ENCODE measurements at regions not wholly inside any gene's neighbourhood (a gene's known extent, or its start where the extent isn't known, plus 50 kb on each side); places are given as distances from the start of the nearest gene placed in this dataset.

DNA sequence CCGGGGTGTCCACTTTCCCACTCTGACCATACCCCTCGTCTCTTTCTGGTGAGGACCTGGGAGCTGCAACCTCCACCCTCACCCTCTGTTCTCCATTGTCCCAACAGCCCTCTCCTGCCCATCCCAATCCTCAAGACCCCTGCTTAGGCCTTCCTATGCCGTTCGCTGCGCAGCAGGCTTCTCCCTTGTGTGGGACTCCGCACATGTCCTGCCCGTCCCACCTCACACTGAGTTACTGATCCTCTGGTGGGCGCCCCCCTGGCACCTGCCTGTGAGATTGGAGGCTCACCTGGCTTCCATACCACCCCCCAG is 119.5 kb upstream of the SNTG2 start:
- no peak for DNase-seq (ENCODE audit: low read depth)

DNA sequence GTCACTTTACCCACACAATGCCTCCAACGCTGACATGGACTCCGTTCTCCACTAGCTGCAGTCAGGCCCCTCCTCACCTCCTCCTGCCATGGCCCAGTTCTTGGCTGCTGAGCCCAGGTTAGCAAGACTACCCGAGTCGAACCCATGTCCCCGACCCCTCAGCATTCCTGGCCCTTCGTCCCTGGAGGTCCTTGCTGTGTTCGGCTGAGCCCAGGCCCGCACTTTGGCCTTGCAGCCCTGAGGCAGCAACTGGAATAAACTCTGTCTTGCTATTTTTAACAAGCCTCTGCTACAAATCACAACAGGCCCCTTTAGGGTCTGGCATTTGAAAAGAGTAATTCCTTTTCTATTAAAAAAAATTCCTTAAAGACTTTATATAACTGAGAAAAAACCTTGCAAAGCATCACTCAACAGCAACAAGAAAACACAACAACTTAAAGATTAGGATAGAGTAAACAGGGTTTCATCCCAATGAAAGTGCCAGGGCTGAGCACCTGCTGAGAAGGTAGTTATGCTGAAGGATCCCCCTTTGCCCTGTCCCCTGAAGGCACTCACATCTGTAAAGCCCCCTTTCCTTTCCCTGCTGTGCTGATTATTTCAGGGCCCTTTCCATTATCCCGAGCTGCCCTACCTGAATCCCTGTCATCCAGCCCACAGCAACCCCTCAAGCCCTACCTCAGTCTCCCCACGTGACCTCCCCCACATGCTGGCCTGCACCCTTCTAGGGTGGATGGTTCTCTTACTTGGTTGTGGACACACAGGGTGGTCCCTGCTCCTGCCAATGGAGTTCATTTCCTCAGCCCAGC is 120.0 kb upstream of the SNTG2 start:
- no peak for DNase-seq (ENCODE audit: low read depth)

DNA sequence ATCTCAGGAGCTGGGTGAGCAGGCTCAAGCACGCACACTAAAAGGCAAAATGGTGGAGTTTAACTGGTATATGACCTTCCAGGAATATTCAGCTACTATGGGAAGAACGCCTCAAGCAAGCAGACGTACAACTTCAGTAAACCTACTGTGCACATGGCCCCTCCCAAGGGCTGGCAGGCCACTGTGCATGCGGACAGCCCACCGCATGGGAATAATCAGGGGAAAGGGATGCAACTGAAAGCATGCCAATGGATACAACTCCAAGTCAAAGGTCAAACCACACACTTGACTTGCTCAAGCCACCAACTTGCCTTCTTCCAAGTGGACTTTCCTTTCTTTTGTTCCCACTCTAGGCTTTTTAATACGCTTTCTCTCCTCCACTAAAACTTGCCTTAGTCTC is 121.6 kb upstream of the SNTG2 start:
- DNase-seq (ENCODE audit: low read depth): no peak

DNA sequence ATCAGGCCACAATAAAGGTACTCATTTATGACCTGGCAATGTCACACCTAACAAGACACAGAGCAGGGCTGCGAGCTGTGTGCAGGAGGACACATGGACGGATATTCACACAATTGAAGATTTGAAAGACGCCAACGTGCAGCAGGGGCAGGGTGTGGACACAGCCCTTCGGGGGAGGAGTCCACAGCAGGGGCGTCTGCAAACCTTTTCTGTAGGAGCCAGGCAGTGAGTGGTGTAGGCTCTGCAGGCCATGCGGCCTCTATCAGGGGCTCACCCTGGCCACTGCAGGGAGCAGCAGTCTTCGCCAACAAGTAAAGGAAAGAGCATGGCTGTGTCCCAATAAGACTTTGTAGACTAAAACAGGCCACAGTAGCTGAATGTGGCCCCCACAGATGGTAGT is 125.7 kb upstream of the SNTG2 start:
- no peak for DNase-seq (ENCODE audit: low read depth)

DNA sequence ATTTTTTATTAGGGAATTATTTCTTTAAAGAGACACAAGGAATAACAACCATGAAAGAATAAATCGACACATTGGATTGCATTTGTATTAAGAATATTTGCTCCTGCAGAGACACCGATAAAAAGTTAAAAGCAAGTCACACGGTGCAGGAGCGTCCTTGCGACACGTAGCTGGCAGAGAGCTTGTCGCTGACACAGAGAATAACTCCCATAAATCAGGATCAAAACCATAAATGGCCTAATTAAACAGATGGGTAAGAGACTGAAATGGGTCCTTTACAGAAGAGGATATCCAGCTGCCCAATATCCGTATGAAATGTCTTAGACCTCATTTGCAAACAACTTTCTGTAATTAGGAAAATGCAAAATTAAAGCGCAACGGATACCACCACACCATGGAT is 126.1 kb upstream of the SNTG2 start:
- no peak for DNase-seq (ENCODE audit: low read depth)

DNA sequence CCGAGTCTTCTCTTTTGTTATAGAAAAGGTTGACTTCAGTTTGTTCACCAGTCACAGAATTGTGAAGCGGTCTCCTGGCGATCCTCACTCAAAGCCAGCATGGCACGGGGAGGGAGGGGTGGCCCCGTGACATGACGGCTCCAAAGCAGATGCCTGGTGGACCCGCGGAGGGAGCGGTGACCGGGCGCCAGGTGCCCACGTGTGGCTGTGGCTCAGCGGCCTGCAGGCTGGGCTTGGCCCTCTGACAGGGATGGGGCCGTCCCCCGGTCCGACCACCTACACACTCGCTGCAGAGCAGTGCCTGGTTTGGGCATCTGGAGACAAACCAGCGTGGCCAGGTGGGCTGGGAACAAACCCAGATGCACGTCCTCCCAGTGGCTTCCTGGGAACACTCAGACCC is 129.1 kb upstream of the SNTG2 start:
- DNase-seq (ENCODE audit: low read depth): no peak

DNA sequence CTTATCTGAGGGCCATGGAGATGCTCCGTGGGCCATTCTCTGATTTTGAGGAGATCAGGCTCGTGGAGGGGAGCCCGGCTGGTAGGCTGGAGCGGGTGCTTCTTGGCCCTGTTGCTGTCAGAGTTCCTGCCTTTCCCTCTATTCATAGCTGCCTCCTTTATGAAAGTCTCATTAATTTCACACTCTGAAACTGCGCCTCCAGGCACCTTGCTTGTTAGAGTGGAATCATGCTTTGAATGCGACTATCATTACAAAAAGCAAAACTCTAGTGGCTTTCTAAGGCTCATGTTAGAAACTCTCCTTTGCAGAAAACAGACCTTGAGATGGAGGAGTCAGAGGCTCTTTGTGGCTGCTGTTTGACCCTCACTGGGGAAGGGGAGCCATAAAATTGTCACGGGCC is 131.0 kb upstream of the SNTG2 start:
- no peak for DNase-seq (ENCODE audit: low read depth)

DNA sequence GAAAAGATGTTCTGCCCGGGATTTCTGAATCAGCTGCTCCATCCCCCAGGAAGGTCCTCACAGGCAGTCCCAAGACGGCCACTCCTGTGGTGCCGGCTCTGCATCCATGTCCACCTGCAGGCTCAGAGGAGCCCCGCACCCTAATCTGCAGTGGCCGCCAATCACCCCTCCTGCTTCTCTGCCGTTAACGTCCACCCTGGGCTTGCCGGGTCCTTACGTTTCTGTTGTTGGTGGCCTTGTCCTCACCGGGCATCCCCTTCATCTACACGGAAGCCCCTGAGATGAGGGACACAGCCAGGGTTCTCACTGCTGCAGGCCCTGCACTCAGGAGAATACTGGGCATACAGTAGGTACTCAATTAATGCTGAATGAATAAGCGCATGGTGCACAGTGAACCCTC is 131.5 kb upstream of the SNTG2 start:
- DNase-seq (ENCODE audit: low read depth): no peak

DNA sequence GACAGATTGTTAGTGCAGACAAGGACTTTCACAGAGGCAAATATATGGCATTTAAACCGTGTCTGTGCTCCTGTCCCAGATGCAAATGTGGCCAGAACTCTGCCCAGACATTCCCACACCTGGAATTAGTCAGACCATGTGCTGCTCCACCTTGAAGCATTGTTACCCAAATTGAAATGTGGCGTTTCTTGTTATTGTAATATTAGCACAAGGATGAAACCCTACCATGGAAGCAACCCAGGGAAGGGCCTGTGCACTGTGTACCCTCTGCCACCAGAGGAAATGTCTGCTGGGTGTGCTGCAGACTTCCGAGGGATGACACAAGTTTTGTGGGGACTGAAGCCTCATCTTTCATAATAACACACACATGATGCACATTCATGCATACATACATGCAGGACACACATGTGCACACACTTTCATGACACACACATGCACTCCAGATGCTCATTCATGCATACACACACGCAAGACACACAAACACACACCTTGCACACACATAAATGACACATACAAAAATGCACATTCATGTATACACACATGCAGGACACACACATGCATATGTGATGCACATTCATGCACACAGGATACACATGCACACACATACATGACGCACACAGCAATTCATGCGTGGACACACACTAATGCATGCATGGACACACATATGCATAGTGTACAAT is 133.2 kb upstream of the SNTG2 start:
- DNase-seq (ENCODE audit: low read depth): no peak

DNA sequence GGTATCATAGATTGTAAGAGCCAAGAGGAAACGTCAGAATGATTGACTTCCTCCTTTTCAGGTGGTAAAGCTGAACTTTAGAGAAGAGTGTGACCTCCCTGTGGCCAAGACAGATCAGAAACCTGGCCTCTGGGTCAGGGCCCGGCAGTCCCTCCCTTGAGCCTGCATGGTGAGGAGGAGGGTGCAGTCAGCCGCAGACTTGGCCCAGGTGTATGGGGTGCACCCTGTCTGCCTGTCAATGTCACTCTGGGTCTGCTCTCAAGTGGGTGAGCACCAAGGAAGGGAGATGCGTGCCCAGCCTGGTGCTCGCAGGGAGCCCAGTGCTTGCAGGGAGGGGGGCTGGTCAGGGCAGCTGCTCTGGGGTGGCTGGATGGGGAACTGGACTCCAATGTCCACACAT is 134.4 kb upstream of the SNTG2 start:
- no peak for DNase-seq (ENCODE audit: low read depth)

DNA sequence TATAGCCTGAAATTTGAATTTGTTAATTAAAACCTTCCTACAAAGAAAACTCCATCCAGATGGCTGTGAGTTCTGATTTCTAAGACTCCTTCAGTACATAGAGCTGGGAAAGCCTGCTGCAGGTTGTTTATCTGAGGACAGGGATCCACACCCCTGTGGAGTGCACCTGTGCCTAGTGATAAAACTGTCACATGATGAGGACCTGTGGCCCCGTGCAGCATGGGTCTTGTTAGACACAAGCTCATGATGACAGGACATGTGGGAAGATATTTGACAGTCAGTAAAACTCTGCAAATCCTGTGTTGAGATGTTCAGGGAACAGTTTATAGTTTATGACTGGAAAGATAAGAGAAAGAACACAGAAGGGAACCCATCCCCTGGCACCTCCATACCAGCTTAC is 133.2 kb upstream of the TMEM18 start:
- no peak for DNase-seq (ENCODE audit: low read depth)

DNA sequence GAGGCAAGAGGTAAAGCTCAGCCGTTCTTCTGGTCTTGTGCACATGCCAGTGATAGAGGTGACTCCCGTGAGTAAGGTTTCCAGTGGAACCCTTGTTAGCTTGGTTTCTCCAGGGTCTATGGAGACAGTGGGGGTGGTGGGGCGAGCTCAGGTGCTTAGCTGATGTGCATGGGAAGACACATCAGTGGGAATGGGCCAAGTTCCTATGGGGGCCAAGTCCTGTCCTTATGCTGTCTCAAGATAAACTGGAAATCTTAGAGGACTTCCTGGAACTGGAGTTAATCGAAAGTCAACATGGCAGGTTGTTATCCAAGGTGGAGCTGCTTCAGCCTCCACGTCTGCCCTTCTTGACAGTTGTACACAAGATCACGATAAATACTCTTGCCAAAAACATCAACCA is 130.1 kb upstream of the TMEM18 start:
- DNase-seq (ENCODE audit: low read depth): no peak

DNA sequence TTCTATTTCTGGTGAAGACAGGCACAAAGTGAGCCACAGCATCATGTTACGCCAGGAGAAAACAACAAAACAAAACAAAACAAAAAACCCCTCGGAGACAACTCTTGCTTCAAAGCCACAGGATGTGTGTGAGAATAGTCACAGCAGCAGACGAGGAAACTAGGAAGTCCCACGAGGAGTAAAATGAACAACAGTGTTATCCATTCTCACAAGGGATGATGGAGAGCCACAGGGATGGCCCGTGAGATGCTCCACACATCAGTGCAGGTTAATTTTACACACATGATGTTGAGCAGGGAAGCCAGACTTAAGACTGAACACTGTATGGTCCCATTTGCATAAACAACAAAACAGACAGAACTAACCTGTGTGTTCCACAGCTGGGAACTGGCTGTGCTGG is 128.5 kb upstream of the TMEM18 start:
- DNase-seq (ENCODE audit: low read depth): no peak

DNA sequence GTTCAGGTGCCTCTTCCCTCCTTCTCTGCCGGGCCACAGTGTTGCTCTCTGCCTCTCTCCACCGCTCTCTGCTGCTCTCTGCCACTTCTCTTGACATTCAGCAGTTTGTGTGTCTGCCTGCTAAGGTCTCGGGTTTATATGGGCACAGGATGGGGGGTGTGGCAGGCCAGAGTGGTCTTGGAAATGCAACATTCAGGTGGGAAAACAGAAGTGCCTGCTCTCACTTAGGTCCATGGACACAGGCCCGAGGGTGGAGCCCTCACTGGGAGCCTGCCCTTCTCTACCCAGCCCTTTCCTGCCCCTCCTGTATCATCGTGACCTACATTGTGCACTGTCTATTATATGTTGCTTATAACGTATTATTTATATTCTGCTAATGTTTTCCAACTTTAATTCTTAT is 120.8 kb upstream of the TMEM18 start:
- no peak for DNase-seq (ENCODE audit: low read depth)

DNA sequence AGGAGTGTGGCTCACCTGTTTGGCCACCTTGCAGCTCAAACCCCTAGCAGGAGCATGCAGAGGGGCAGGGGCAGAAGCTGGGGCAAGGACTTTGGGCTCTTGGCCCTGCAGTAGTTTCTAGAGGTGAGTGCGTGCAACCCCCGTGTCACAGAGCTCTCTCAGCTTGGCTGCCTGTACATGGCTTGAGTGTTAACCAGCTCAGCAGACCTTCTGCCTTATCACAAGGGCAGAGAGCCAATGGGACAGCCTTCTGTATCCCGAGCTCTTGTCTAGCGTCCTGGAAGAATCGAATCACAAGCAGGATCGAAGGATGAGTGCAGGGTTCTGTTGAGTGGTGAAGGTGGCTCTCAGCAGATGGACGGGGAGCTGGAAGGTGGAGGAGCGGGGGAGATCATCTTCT is 120.3 kb upstream of the TMEM18 start:
- DNase-seq (ENCODE audit: low read depth): no peak

DNA sequence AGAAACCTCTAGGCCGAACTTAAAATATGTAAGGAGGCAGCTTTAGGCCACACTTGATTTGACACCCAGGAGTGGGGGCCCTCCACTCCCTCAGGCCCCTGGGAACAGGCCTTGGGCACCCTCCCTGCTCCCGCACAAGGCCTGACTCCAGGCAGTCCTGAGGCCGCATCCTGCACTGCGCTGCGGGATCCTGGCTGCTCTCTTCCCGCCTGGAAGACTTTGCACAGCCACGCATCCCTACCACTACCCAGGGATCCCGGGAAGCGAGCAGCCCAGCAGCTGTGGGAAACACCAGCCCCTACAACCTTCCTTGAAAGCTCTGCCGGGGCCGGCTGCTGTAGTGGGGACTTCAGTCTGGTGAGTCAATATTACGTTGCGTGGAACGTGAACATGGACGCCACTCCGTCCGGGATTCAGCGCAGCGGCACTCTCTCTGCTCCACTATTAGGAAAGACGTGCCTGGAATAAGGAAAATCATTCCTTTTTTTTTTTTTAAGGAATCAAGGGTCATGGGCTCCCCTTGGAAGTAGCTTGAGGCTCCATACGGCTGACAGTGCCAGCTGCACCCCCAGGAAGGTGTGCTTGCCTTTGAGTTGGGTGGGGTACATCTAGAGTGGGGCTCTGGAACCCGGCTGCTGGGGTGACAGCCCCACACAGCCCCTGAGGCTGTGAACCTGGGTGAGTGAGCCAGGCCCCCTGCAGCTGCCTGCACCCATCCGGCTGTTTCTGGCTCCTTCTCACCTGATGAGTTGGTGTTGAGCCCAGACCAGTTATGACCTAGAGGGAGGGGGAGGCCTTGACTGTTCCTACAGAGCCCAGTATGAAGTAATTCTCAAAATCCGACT is 119.2 kb upstream of the TMEM18 start:
- DNase-seq (ENCODE audit: low read depth): no peak

DNA sequence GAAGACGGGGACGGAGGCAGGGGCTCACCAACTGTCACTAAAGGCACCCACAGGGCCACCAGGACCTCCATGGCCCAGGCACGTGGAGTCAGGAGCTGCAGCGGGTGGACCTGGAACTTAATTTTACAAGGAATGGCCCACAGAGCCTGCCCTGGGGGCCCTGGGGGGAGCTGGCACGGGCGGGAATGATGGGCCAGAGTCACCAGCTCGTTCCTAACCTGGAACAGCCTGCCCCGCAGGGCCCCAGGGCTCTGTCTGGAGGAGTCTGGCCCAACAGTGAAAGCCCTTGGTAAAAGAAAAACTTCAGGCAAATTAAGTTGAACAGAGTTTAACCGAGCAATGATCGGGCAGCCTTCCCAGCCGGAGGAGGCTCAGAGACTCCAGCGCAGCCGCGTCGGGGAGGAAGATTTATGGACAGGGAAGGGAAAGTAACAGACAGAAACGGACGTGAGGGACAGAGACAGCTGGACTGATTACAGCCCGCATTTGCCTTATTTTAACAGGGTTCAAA is 118.4 kb upstream of the TMEM18 start:
- DNase-seq (ENCODE audit: low read depth): no peak

DNA sequence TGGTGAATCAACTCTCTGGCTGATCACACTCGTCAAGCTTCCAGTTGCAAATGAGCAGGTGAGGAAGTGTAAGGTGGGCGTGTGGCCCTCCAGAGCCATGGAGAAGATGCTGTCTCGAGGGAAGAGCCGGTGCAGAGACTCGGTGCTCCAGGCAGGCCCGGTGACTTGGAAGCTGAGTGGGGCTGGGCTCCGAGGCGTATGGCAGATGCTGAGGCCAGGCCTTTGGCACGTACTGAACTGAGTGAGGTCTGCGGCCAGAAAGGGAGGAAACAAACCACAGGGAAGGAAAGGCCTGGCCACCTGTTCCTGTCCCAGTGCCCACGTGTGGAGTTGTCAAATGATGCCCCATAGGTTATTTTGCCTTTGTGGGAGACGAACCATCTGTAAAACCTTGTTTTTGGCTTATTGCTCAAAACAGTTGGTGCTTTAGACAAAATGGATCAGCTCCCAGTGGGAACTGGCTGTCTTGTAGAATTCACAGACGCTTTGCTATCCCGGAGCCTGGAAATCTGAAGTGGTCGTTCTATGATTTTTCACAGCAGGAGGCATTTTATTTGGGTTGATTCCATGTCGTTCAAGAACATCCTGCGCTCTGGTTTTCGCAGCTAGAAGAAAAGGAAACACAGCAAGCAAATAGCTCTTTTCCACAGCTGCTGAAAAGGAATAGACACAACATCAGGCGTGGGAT is 117.5 kb upstream of the TMEM18 start:
- DNase-seq (ENCODE audit: low read depth): no peak

DNA sequence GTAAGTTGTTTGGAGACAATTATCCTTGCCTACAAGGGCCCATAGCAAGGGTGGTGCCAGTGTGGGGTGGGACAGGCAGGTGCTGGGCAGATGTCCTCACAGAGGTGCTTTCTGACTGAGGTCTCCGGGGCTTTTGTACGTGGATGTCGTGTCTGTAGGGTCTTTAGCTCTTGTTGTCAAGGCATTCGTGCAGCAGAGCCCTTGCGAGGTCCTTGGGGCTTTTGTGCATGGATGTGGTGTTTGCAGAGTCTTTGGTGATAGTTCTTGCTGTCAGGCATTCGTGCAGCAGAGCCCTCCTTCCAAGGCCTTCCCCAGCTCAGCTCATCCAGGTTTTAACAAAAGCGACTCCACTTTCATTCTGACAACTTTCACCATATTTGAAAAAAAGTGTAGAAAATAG is 116.0 kb upstream of the TMEM18 start:
- DNase-seq (ENCODE audit: low read depth): no peak

DNA sequence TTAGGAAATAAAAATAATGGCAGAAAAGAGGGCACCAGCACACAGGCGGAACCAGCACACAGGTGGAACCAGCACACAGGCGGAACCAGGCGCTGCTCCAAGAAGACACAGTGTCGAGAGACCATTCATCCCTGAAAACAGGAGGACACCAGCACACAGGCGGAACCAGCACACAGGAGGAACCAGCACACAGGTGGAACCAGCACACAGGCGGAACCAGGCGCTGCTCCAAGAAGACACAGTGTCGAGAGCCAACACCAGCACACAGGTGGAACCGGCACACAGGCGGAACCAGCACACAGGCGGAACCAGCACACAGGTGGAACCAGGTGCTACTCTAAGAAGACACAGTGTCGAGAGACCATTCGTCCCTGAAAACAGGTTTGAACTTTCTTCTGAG is 115.5 kb upstream of the TMEM18 start:
- no peak for DNase-seq (ENCODE audit: low read depth)

DNA sequence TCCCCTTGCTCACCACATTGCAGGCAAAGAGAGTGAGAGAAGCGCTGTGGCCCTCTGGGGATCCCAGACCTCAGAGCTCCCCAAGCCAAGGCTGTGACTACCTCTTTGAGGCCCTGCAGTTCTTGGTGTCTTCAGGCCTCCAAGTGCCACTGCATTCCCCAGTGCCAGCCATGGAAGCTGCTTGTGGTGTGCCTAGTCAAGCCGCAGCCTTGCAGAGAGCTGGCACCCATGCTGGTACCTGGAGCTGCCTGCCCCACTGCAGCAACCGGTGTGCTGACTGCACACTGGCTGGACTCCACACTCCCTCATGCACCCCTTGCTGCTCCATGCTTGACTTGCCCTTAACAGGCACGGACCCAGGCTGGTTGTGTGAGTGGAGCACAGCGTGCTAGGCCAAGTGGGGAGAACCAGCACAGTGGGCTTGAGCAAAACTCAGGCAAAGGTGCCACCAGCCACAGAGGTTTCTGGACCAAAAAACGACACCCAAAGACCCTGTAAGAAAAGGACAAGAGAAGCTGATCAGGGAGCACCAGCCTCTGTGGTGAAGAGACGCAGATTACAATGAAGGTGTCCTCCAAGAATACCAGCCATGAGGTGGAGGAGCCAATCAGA is 113.5 kb upstream of the TMEM18 start:
- no peak for DNase-seq (ENCODE audit: low read depth)

DNA sequence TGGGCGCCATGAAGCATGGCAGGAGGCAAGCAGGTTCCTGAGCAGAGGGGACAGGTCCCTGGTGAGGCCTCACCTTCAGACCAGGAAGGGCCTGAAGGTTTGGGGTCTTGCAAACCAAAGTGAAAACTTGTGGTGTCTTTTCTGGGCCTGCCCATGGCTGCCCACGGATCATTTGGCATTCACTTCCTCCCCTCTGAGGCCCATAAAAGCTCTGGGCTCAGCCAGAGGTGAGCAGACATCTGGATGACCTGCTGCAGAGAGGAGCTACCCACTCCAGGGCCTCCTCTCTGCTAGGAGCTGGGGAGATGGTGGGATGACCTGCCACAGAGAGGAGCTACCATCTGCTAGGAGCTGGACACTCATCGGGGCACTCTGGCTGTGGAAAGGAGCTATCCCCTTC is 112.9 kb upstream of the TMEM18 start:
- no peak for DNase-seq (ENCODE audit: low read depth)

Measured in LHCN-M2 (cell line).